Smooth muscle cell (in vitro differentiated cells): ENCODE measurements at regions not wholly inside any gene's neighbourhood (a gene's known extent, or its start where the extent isn't known, plus 50 kb on each side); places are given as distances from the start of the nearest gene placed in this dataset.
"Not testable (repeated sequence)": the region's sequence is repeated elsewhere in the genome, so short reads cannot be mapped to it uniquely, and the experiment has no call there.

Source experiments
- DNase-seq: peaks from one replicate; lab custom pipeline; 2025; ENCODE audit not compliant: unreplicated experiment; lab: John Stamatoyannopoulos, UW
- H2AFZ ChIP-seq: fragments of 200-600 bp; sonication (generic); 2 replicates; pipeline ENCODE4 v1.6.0; 2016; ENCODE audit warnings: antibody characterized with exemption, low read depth, mild to moderate bottlenecking
- H3F3A ChIP-seq: fragments of 200-600 bp; sonication (generic); 2 replicates; pipeline ENCODE4 v1.6.0; 2017; ENCODE audit warnings: antibody characterized with exemption, low read depth
- H3K27ac ChIP-seq: fragments of 200-600 bp; sonication (generic); 2 replicates; pipeline ENCODE4 v1.5.1; 2016; ENCODE audit warnings: low read depth, mild to moderate bottlenecking
- H3K27me3 ChIP-seq: fragments of 200-600 bp; sonication (generic); 2 replicates; pipeline ENCODE4 v1.6.1; 2016; ENCODE audit warnings: low read depth, mild to moderate bottlenecking
- H3K36me3 ChIP-seq: fragments of 200-600 bp; sonication (generic); 2 replicates; pipeline ENCODE4 v1.5.1; 2016; ENCODE audit warnings: low read depth
- H3K4me1 ChIP-seq: fragments of 200-600 bp; sonication (generic); 2 replicates; pipeline ENCODE4 v1.5.1; 2016; ENCODE audit warnings: low read depth
- H3K4me2 ChIP-seq: fragments of 200-600 bp; sonication (generic); 2 replicates; pipeline ENCODE4 v1.6.0; 2016; ENCODE audit warnings: mild to moderate bottlenecking
- H3K4me3 ChIP-seq: fragments of 200-600 bp; sonication (generic); 2 replicates; pipeline ENCODE4 v1.5.1; 2016; ENCODE audit warnings: mild to moderate bottlenecking
- H3K79me2 ChIP-seq: fragments of 200-600 bp; sonication (generic); 2 replicates; pipeline ENCODE4 v1.6.0; 2016; ENCODE audit warnings: low read depth, mild to moderate bottlenecking
- H3K9ac ChIP-seq: fragments of 200-600 bp; sonication (generic); 2 replicates; pipeline ENCODE4 v1.6.0; 2016; ENCODE audit warnings: low read depth
- H3K9me3 ChIP-seq: fragments of 200-600 bp; sonication (generic); replicated peaks from 2 replicates; pipeline ENCODE4 v1.5.1; 2016; ENCODE audit warnings: low read depth
- H4K20me1 ChIP-seq: fragments of 200-600 bp; sonication (generic); 2 replicates; pipeline ENCODE4 v1.6.0; 2016; ENCODE audit warnings: low read depth
- WGBS: methylation state at CpG from one replicate; pipeline ENCODE4 v1.1.7; 2016; ENCODE audit warnings: low lambda C conversion rate; 5-methylcytosine and 5-hydroxymethylcytosine counted together
- TF ChIP-seq, protein P1 (sequence below): fragments of 200-600 bp; sonication (generic); IDR thresholded peaks from 2 replicates; pipeline ENCODE4 v1.5.1; 2017; ENCODE audit warnings: borderline replicate concordance, mild to moderate bottlenecking, antibody characterized with exemption; ENCODE audit not compliant: insufficient read depth, poor library complexity, severe bottlenecking

DNA sequence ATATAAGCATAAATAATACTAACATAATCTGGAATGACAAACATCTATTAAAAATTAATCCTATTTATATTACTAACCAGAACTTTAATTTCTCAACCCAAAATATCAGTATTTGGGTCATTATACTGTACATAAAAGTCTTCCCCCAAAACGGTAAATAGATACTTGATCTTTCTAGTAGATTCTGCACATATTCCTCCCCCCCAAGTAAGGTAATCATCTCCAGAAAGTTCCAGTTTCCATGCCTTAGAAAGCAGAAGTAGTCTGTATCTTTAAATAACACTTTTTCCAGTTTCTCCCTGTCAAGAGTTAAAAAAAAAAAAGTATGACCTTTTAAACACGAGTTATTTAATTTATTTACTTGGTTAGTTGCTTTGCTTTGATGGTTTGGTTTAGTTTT is 150.7 kb upstream of the MB21D2 start:
- H2AFZ ChIP-seq: no peak overlapping the region
- TF ChIP-seq, protein P1, sequence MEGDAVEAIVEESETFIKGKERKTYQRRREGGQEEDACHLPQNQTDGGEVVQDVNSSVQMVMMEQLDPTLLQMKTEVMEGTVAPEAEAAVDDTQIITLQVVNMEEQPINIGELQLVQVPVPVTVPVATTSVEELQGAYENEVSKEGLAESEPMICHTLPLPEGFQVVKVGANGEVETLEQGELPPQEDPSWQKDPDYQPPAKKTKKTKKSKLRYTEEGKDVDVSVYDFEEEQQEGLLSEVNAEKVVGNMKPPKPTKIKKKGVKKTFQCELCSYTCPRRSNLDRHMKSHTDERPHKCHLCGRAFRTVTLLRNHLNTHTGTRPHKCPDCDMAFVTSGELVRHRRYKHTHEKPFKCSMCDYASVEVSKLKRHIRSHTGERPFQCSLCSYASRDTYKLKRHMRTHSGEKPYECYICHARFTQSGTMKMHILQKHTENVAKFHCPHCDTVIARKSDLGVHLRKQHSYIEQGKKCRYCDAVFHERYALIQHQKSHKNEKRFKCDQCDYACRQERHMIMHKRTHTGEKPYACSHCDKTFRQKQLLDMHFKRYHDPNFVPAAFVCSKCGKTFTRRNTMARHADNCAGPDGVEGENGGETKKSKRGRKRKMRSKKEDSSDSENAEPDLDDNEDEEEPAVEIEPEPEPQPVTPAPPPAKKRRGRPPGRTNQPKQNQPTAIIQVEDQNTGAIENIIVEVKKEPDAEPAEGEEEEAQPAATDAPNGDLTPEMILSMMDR: no peak
- H3K27ac ChIP-seq: no peak overlapping the region
- H3K9ac ChIP-seq: no peak overlapping the region
- no peaks in the 10 kb centered on the region for H3K36me3 ChIP-seq
- H3K4me3 ChIP-seq: no peak overlapping the region
- H3K79me2 ChIP-seq: no peaks in the 10 kb centered on the region
- H4K20me1 ChIP-seq: no peaks in the 10 kb centered on the region
- H3K4me1 ChIP-seq: no peaks in the 10 kb centered on the region
- no peak for DNase-seq
- no peak overlapping the region for H3K4me2 ChIP-seq
- WGBS: 78% methylated on average over 2 of the region's 2 CpGs
- no peaks in the 10 kb centered on the region for H3F3A ChIP-seq
- no peaks in the 10 kb centered on the region for H3K27me3 ChIP-seq
- H3K9me3 ChIP-seq: no peaks in the 10 kb centered on the region

- 94% methylated on average over 3 of the region's 3 CpGs for WGBS
- not testable (repeated sequence) for H3K27me3 ChIP-seq, H3F3A ChIP-seq, H3K27ac ChIP-seq, H3K4me3 ChIP-seq, H3K36me3 ChIP-seq, DNase-seq, H3K4me1 ChIP-seq, H3K9ac ChIP-seq, H3K4me2 ChIP-seq, H2AFZ ChIP-seq, H3K9me3 ChIP-seq, H3K79me2 ChIP-seq, H4K20me1 ChIP-seq
These were observed 152.1 kb upstream of the MB21D2 start for GRCh38 chr3:193069732-193070131.

DNA sequence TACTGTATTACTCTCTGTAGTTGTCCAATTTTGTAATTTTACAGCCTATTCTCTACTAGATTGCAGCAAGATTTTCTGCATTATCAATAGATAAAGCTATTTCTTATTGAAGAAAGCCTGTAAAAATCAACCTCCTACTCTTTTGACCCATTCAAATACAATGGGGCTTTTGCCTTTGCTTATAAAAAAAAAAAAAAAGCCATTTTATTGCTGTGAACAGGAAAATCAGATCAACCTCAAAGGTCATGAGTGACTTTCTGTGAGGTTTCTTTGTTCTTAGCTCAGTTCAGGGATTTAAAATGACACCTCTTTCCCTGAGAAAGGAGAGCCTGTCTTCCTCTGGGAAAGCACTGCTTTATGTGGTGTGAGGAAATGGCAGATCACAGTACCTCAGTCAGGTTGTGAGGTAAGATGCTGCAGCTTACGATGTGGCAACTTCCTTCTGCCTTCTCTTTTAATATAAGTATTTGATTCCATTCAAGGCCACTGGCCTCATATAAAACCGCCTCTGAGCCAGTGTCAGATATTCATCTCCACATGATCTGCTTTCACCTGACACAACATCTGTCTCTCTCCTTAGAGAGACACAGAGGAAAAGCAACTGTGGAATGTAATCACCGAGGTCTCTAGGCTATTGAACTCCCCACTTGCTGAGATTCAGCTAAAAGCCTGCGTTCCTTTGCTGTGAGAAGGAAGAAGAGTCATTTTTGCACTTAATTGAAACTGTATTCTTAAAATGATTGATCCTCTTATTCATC is 161.5 kb upstream of the MB21D2 start:
- no peak overlapping the region for H3K27ac ChIP-seq
- peaks cover 6% of the 10 kb centered on the region for H3K4me1 ChIP-seq
- H3K4me2 ChIP-seq: no peak overlapping the region
- no peaks in the 10 kb centered on the region for H3K36me3 ChIP-seq
- no peak overlapping the region for H3K9ac ChIP-seq
- H3K27me3 ChIP-seq: no peaks in the 10 kb centered on the region
- no peak for DNase-seq
- H4K20me1 ChIP-seq: no peaks in the 10 kb centered on the region
- no peak overlapping the region for H3K4me3 ChIP-seq
- 77% methylated on average over 4 of the region's 4 CpGs for WGBS
- TF ChIP-seq, protein P1: no peak
- H3K79me2 ChIP-seq: no peaks in the 10 kb centered on the region
- no peaks in the 10 kb centered on the region for H3F3A ChIP-seq
- H2AFZ ChIP-seq: no peak overlapping the region
- no peaks in the 10 kb centered on the region for H3K9me3 ChIP-seq

DNA sequence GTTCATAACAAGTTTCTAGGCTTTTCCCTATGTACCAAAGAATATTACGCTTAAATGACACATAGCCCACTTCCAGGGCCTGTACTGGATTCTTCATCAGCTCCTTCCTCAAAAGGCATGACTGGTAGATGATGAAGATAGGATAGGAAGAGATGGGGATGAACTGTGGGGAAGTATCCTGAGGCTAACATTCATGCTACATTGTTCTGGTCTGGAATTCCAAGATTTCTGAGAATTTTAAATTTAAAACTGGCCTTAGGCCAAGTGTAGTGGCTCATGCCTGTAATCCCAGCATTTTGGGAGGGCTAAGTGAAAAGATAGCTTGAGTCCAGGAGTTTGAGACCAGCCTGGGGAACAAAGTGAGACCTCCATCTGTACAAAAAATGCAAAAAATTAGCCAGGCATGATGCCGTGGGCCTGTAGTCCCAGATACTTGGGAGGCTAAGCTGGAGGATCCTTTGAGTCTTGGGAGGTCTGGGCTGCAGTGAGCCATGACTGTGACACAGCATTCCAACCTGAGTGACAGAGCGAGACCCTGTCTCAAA is 160.1 kb upstream of the PLAAT1 start:
- Histone ChIP-seq H4K20me1 (no peaks in the 10 kb centered on the region), H3K4me2 (no peak overlapping the region), H2AFZ (no peak overlapping the region), H3K27ac (no peak overlapping the region), H3K27me3 (no peaks in the 10 kb centered on the region), H3K79me2 (no peaks in the 10 kb centered on the region), H3K9ac (no peak overlapping the region), H3K36me3 (no peaks in the 10 kb centered on the region), H3F3A (no peaks in the 10 kb centered on the region), H3K4me3 (no peak overlapping the region), H3K4me1 (peaks cover 6% of the 10 kb centered on the region), H3K9me3 (no peaks in the 10 kb centered on the region)
- DNase-seq: no peak
- TF ChIP-seq, protein P1: no peak
- WGBS: 80% methylated on average over 3 of the region's 3 CpGs
